SK-N-SH (cell line): ENCODE measurements at regions not wholly inside any gene's neighbourhood (a gene's known extent, or its start where the extent isn't known, plus 50 kb on each side); places are given as distances from the start of the nearest gene placed in this dataset.

Experiments used
- CTCF ChIA-PET: fragments of 300-600, 350-600 bp; formaldehyde crosslinking; extraction: SDS; loops from one replicate; lab custom pipeline; 2021; lab: Yijun Ruan, JAX
- POLR2A ChIA-PET: fragments of 350-600 bp; sonication (Branson Sonifier 250); formaldehyde crosslinking; extraction: SDS; loops from one replicate; lab custom pipeline; 2020; ENCODE audit warnings: antibody characterized with exemption, inconsistent platforms; lab: Yijun Ruan, JAX
- DNase-seq: peaks from one replicate; pipeline ENCODE4 v3.0.0; 2012
- H2AFZ ChIP-seq: fragments of 200-600 bp; sonication (generic); 2 replicates; pipeline ENCODE4 v1.8.1; 2016; ENCODE audit warnings: antibody characterized with exemption, mild to moderate bottlenecking, low read depth
- H3F3A ChIP-seq: fragments of 200-600 bp; sonication (generic); replicated peaks from 2 replicates; pipeline ENCODE3; 2016; ENCODE audit warnings: antibody characterized with exemption, mild to moderate bottlenecking; ENCODE audit not compliant: insufficient read depth
- H3K27ac ChIP-seq, 2 experiments: fragments of 200-500 bp in 1 of 2; fragments of 200-600 bp in 1 of 2; sonication (Bioruptor generic) in 1 of 2; sonication (generic), shearing (Covaris generic) in 1 of 2; 2 replicates each; pipeline versions ENCODE4 v1.5.1 to v1.6.1; 2014 to 2016; ENCODE audit warnings: low read depth in 2 of 2, inconsistent platforms in 1 of 2, low read length in 1 of 2, mild to moderate bottlenecking in 1 of 2, mixed read lengths in 1 of 2
- H3K27me3 ChIP-seq: fragments of 200-600 bp; sonication (generic), shearing (Covaris generic); 2 replicates; pipeline ENCODE4 v1.6.1; 2016; ENCODE audit warnings: mixed run types; ENCODE audit not compliant: insufficient read depth
- H3K36me3 ChIP-seq, 2 experiments: fragments of 200-500 bp in 1 of 2; fragments of 200-600 bp in 1 of 2; sonication (Bioruptor generic) in 1 of 2; sonication (generic) in 1 of 2; replicated peaks in 1 of 2; 2 replicates each; pipeline versions ENCODE3 to v1.5.1; 2014 to 2016; ENCODE audit warnings: low read length in 1 of 2, mild to moderate bottlenecking in 1 of 2; ENCODE audit not compliant: insufficient read depth in 2 of 2, control insufficient read depth in 1 of 2
- H3K4me1 ChIP-seq, 2 experiments: fragments of 200-500 bp in 1 of 2; fragments of 200-600 bp in 1 of 2; sonication (Bioruptor generic) in 1 of 2; sonication (generic), shearing (Covaris generic) in 1 of 2; 2 replicates each; pipeline versions ENCODE4 v1.5.1 to v1.6.1; 2014 to 2016; ENCODE audit warnings: low read depth in 1 of 2, low read length in 1 of 2, mixed run types in 1 of 2; ENCODE audit not compliant: insufficient read depth in 2 of 2, control insufficient read depth in 1 of 2
- H3K4me2 ChIP-seq: fragments of 200-600 bp; sonication (generic), shearing (Covaris generic); 2 replicates; pipeline ENCODE4 v1.6.1; 2017; ENCODE audit warnings: mixed run types
- H3K4me3 ChIP-seq, 2 experiments: fragments of 200-500 bp in 1 of 2; fragments of 200-600 bp in 1 of 2; sonication (Bioruptor generic) in 1 of 2; sonication (generic), shearing (Covaris generic) in 1 of 2; 2 replicates each; pipeline versions ENCODE4 v1.5.1 to v1.8.1; 2014 to 2016; ENCODE audit warnings: low read depth in 2 of 2, inconsistent platforms in 1 of 2, low read length in 1 of 2, mild to moderate bottlenecking in 1 of 2, mixed read lengths in 1 of 2, moderate library complexity in 1 of 2
- H3K79me2 ChIP-seq: fragments of 200-600 bp; sonication (generic); 2 replicates; pipeline ENCODE4 v1.8.1; 2017; ENCODE audit warnings: mild to moderate bottlenecking; ENCODE audit not compliant: insufficient read depth
- H3K9ac ChIP-seq: fragments of 200-600 bp; sonication (generic); 2 replicates; pipeline ENCODE4 v1.6.1; 2017; ENCODE audit warnings: mixed run types
- H3K9me2 ChIP-seq: fragments of 200-600 bp; sonication (generic); 2 replicates; pipeline ENCODE4 v1.6.1; 2017; ENCODE audit warnings: mixed run types
- H3K9me3 ChIP-seq: fragments of 200-600 bp; sonication (generic); 2 replicates; pipeline ENCODE4 v1.6.1; 2017; ENCODE audit warnings: mixed run types, mild to moderate bottlenecking, moderate library complexity
- H4K20me1 ChIP-seq: fragments of 200-600 bp; sonication (generic); 2 replicates; pipeline ENCODE4 v1.6.1; 2017; ENCODE audit warnings: mild to moderate bottlenecking, mixed run types; ENCODE audit not compliant: insufficient read depth
- ELF1 ChIP-seq: IDR thresholded peaks from 2 replicates; pipeline ENCODE4 v1.4.0; 2012
- EP300 ChIP-seq, 2 experiments: IDR thresholded peaks; 2 replicates each; pipeline versions ENCODE4 v1.4.0 to v1.6.1; 2012; ENCODE audit warnings: borderline replicate concordance in 1 of 2, low read depth in 1 of 2, low read length in 1 of 2
- GABPA ChIP-seq: IDR thresholded peaks from 2 replicates; pipeline ENCODE4 v1.4.0; 2012; ENCODE audit warnings: low read depth, mild to moderate bottlenecking
- GATA2 ChIP-seq: sonication (generic); formaldehyde crosslinking; IDR thresholded peaks from 2 replicates; pipeline ENCODE4 v1.5.0; 2020; ENCODE audit warnings: mild to moderate bottlenecking, missing genetic modification reagents
- JUND ChIP-seq: IDR thresholded peaks from 2 replicates; pipeline ENCODE4 v1.4.0; 2012
- MXI1 ChIP-seq: IDR thresholded peaks from 2 replicates; pipeline ENCODE4 v1.6.1; 2012; ENCODE audit warnings: mild to moderate bottlenecking, low read depth, low read length, improper control_type of control experiment
- NFIC ChIP-seq: IDR thresholded peaks from 2 replicates; pipeline ENCODE4 v1.4.0; 2012; ENCODE audit warnings: borderline replicate concordance
- POLR2AphosphoS5 ChIP-seq: IDR thresholded peaks from 2 replicates; pipeline ENCODE4 v1.6.1; 2012; ENCODE audit warnings: low read depth, low read length
- RAD21 ChIP-seq: IDR thresholded peaks from 2 replicates; pipeline ENCODE4 v1.6.1; 2012; ENCODE audit warnings: mild to moderate bottlenecking, low read length
- RCOR1 ChIP-seq: fragments of 150-350 bp; IDR thresholded peaks from 2 replicates; pipeline ENCODE4 v1.6.1; 2017; ENCODE audit warnings: antibody characterized with exemption, low read length
- RXRA ChIP-seq: IDR thresholded peaks from 2 replicates; pipeline ENCODE4 v1.4.0; 2012; ENCODE audit warnings: low read depth, mild to moderate bottlenecking, borderline replicate concordance
- SIN3A ChIP-seq: IDR thresholded peaks from 2 replicates; pipeline ENCODE4 v1.6.1; 2012; ENCODE audit warnings: low read depth, mild to moderate bottlenecking, low read length, moderate library complexity, borderline replicate concordance
- SMC3 ChIP-seq: IDR thresholded peaks from 2 replicates; pipeline ENCODE4 v1.6.1; 2012; ENCODE audit warnings: low read depth, low read length, improper control_type of control experiment
- TCF12 ChIP-seq: IDR thresholded peaks from 2 replicates; pipeline ENCODE4 v1.4.0; 2012
- TEAD4 ChIP-seq: IDR thresholded peaks from 2 replicates; pipeline ENCODE4 v1.4.0; 2012; ENCODE audit warnings: mild to moderate bottlenecking, borderline replicate concordance; ENCODE audit not compliant: insufficient read depth
- YY1 ChIP-seq: IDR thresholded peaks from 2 replicates; pipeline ENCODE4 v1.4.0; 2012; ENCODE audit warnings: low read depth, mild to moderate bottlenecking
- WGBS: methylation state at CpG from one replicate; pipeline ENCODE4 v1.1.6; 2017; ENCODE audit warnings: low lambda C conversion rate; 5-methylcytosine and 5-hydroxymethylcytosine counted together
- TF ChIP-seq, protein P1 (sequence below): fragments of 150-350 bp; IDR thresholded peaks from 2 replicates; pipeline ENCODE4 v1.6.1; 2017; ENCODE audit warnings: antibody characterized with exemption, low read length, low read depth, borderline replicate concordance
- TF ChIP-seq, protein P2 (sequence below): IDR thresholded peaks from 2 replicates; pipeline ENCODE4 v1.4.0; 2012; ENCODE audit warnings: low read depth, borderline replicate concordance
- TF ChIP-seq, protein P3 (sequence below): IDR thresholded peaks from 2 replicates; pipeline ENCODE4 v1.4.0; 2012; ENCODE audit warnings: low read depth
- TF ChIP-seq, protein P4 (sequence below): fragments of 150-350 bp; IDR thresholded peaks from 2 replicates; pipeline ENCODE4 v1.6.1; 2016; ENCODE audit warnings: mild to moderate bottlenecking, low read depth, low read length
- TF ChIP-seq, protein P5 (sequence below): IDR thresholded peaks from 2 replicates; pipeline ENCODE4; 2012
- TF ChIP-seq, protein P6 (sequence below): IDR thresholded peaks from 2 replicates; pipeline ENCODE4 v1.6.1; 2012; ENCODE audit warnings: mild to moderate bottlenecking, low read depth, low read length, moderate library complexity

DNA sequence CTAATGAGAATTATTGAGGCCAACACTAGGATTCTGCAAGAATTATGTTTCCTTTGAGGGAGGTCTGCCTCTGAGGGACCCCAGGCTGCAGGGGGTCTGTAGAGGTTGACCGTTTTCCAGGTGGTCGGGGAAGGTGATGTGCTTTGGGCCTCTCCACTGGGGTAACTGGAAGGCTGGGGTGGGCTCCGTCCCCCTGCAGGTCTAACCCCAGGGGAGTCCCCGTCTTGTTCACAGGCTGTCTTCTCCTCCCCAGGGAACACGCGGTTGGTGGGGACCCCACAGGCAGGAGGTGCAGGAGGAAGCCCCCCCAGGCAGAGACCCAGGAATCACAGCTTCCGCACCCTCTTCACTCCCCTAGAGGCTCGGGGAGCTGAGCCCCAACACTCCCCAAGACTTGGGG is 726.4 kb downstream of the BRD1 start:
- no peak overlapping the region for H3K4me3 ChIP-seq
- H3K27me3 ChIP-seq: peaks cover 5% of the 10 kb centered on the region; the same call in 1 of the 2 replicates
- no peak overlapping the region for H3K4me2 ChIP-seq
- POLR2A ChIA-PET: no interaction called here
- no peaks in the 10 kb centered on the region for H3K9me2 ChIP-seq
- H3K9me3 ChIP-seq: no peaks in the 10 kb centered on the region
- WGBS: 35% methylated on average over 3 of the region's 8 CpGs
- H2AFZ ChIP-seq: no peak overlapping the region
- no peak for DNase-seq
- H3K27ac ChIP-seq: no peak overlapping the region
- no peak overlapping the region for H3K9ac ChIP-seq
- no peaks in the 10 kb centered on the region for H3K79me2 ChIP-seq
- H4K20me1 ChIP-seq: no peaks in the 10 kb centered on the region
- H3K36me3 ChIP-seq: no peaks in the 10 kb centered on the region
- no peak for TF ChIP-seq SIN3A
- TF ChIP-seq RXRA: no peak
- TF ChIP-seq, protein P1, sequence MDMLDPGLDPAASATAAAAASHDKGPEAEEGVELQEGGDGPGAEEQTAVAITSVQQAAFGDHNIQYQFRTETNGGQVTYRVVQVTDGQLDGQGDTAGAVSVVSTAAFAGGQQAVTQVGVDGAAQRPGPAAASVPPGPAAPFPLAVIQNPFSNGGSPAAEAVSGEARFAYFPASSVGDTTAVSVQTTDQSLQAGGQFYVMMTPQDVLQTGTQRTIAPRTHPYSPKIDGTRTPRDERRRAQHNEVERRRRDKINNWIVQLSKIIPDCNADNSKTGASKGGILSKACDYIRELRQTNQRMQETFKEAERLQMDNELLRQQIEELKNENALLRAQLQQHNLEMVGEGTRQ: no peak
- TF ChIP-seq TEAD4: no peak
- TF ChIP-seq, protein P2, sequence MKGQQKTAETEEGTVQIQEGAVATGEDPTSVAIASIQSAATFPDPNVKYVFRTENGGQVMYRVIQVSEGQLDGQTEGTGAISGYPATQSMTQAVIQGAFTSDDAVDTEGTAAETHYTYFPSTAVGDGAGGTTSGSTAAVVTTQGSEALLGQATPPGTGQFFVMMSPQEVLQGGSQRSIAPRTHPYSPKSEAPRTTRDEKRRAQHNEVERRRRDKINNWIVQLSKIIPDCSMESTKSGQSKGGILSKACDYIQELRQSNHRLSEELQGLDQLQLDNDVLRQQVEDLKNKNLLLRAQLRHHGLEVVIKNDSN: no peak
- no peak for TF ChIP-seq JUND
- H3F3A ChIP-seq: no peaks in the 10 kb centered on the region
- CTCF ChIA-PET: no interaction called here
- peaks cover 0 to 27% of the 10 kb centered on the region in 2 experiments; a peak in 1 of 4 replicates for H3K4me1 ChIP-seq

DNA sequence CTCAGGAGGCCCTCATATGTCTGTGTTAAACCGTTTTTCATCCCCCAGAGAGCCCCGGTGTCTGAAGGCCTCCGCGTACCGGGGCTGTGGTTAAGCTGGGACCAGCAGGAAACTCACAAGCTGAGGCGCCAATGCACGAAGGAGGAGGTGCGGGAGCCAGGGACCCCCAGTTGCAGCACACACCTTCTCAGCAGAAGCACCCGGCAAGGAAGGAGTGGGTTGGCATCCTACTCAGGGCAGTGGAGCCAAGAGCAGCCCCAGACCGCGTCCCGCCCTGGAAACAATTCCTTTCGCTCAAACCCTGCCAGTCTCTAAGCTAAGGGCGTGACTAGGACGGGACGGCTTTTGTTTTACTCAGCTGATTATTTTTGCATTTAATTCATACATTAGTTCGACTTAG is 726.9 kb downstream of the BRD1 start:
- POLR2A ChIA-PET: no interaction called here
- H3K9ac ChIP-seq: no peak overlapping the region
- H3K79me2 ChIP-seq: no peaks in the 10 kb centered on the region
- no peak overlapping the region for H3K27ac ChIP-seq
- H3K36me3 ChIP-seq: no peaks in the 10 kb centered on the region
- H4K20me1 ChIP-seq: no peaks in the 10 kb centered on the region
- DNase-seq: no peak
- no peak overlapping the region for H3K4me2 ChIP-seq
- peaks cover 0 to 23% of the 10 kb centered on the region in 2 experiments; a peak in 1 of 4 replicates for H3K4me1 ChIP-seq
- 53% methylated on average over 15 of the region's 17 CpGs for WGBS
- H3K4me3 ChIP-seq: no peak overlapping the region
- no peaks in the 10 kb centered on the region for H3K9me3 ChIP-seq
- H3K27me3 ChIP-seq: peaks cover 5% of the 10 kb centered on the region; the same call in 1 of the 2 replicates
- no peaks in the 10 kb centered on the region for H3F3A ChIP-seq
- H2AFZ ChIP-seq: no peak overlapping the region
- CTCF ChIA-PET: interaction anchor here (0.7 kb wide), 1 partner anchor 54 kb away, joined by 3 read pairs; no protein-coding TSS in a partner anchor
- H3K9me2 ChIP-seq: no peaks in the 10 kb centered on the region
- TF ChIP-seq, protein P3, sequence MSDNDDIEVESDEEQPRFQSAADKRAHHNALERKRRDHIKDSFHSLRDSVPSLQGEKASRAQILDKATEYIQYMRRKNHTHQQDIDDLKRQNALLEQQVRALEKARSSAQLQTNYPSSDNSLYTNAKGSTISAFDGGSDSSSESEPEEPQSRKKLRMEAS: no peak
- TF ChIP-seq POLR2AphosphoS5 (no peak), GABPA (no peak), EP300 (IDR thresholded peaks at IDR 0.05; ENCODE audit: borderline replicate concordance in 1 of 2, low read depth in 1 of 2, low read length in 1 of 2) (no peak), YY1 (no peak), GATA2 (CRISPR knock-in tag) (no peak), RAD21 (no peak), ELF1 (no peak), NFIC (no peak), SMC3 (no peak), TEAD4 (no peak), MXI1 (no peak), SIN3A (no peak), RCOR1 (no peak), TCF12 (no peak)
- TF ChIP-seq, protein P4, sequence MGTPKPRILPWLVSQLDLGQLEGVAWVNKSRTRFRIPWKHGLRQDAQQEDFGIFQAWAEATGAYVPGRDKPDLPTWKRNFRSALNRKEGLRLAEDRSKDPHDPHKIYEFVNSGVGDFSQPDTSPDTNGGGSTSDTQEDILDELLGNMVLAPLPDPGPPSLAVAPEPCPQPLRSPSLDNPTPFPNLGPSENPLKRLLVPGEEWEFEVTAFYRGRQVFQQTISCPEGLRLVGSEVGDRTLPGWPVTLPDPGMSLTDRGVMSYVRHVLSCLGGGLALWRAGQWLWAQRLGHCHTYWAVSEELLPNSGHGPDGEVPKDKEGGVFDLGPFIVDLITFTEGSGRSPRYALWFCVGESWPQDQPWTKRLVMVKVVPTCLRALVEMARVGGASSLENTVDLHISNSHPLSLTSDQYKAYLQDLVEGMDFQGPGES: no peak
- TF ChIP-seq, protein P5, sequence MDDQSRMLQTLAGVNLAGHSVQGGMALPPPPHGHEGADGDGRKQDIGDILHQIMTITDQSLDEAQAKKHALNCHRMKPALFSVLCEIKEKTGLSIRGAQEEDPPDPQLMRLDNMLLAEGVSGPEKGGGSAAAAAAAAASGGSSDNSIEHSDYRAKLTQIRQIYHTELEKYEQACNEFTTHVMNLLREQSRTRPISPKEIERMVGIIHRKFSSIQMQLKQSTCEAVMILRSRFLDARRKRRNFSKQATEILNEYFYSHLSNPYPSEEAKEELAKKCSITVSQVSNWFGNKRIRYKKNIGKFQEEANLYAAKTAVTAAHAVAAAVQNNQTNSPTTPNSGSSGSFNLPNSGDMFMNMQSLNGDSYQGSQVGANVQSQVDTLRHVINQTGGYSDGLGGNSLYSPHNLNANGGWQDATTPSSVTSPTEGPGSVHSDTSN: no peak
- TF ChIP-seq, protein P6, sequence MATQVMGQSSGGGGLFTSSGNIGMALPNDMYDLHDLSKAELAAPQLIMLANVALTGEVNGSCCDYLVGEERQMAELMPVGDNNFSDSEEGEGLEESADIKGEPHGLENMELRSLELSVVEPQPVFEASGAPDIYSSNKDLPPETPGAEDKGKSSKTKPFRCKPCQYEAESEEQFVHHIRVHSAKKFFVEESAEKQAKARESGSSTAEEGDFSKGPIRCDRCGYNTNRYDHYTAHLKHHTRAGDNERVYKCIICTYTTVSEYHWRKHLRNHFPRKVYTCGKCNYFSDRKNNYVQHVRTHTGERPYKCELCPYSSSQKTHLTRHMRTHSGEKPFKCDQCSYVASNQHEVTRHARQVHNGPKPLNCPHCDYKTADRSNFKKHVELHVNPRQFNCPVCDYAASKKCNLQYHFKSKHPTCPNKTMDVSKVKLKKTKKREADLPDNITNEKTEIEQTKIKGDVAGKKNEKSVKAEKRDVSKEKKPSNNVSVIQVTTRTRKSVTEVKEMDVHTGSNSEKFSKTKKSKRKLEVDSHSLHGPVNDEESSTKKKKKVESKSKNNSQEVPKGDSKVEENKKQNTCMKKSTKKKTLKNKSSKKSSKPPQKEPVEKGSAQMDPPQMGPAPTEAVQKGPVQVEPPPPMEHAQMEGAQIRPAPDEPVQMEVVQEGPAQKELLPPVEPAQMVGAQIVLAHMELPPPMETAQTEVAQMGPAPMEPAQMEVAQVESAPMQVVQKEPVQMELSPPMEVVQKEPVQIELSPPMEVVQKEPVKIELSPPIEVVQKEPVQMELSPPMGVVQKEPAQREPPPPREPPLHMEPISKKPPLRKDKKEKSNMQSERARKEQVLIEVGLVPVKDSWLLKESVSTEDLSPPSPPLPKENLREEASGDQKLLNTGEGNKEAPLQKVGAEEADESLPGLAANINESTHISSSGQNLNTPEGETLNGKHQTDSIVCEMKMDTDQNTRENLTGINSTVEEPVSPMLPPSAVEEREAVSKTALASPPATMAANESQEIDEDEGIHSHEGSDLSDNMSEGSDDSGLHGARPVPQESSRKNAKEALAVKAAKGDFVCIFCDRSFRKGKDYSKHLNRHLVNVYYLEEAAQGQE: no peak
